GM12892 (cell line): ENCODE measurements at regions not wholly inside any gene's neighbourhood (a gene's known extent, or its start where the extent isn't known, plus 50 kb on each side); places are given as distances from the start of the nearest gene placed in this dataset.

Source experiments
- DNase-seq: peaks from one replicate; pipeline ENCODE4 v3.0.0; 2011; ENCODE audit not compliant: insufficient read length
- FAIRE-seq: peaks from 2 replicates; lab custom pipeline; 2011; peaks lifted over from hg19 to GRCh38; lab: Jason Lieb, UNC
- POLR2A ChIP-seq: IDR thresholded peaks from 2 replicates; pipeline ENCODE4 v1.6.1; 2011; ENCODE audit warnings: low read depth, low read length, control low read depth
- POLR2AphosphoS5 ChIP-seq: IDR thresholded peaks from 2 replicates; pipeline ENCODE4 v1.6.1; 2011; ENCODE audit warnings: low read depth, low read length, control low read depth
- TAF1 ChIP-seq: IDR thresholded peaks from 2 replicates; pipeline ENCODE4 v1.6.1; 2011; ENCODE audit warnings: low read depth, mild to moderate bottlenecking, control low read depth, low read length, borderline replicate concordance

- no peak for TF ChIP-seq TAF1
- no peak for DNase-seq
- FAIRE-seq = no peak
Measured at GRCh38 chr5:34599471-34600117, 56.5 kb upstream of the RAI14 start.

GRCh38 chr5:34600118-34600493, 56.0 kb upstream of the RAI14 start:
- DNase-seq (no peak), FAIRE-seq (no peak)
- TF ChIP-seq POLR2AphosphoS5 (no peak), POLR2A (no peak), TAF1 (no peak)

GRCh38 chr5:34603378-34603777, 52.8 kb upstream of the RAI14 start:
- FAIRE-seq (no peak), DNase-seq (no peak)
- TF ChIP-seq TAF1 = no peak
- no peak for TF ChIP-seq POLR2A
- TF ChIP-seq POLR2AphosphoS5 = no peak

GRCh38 chr5:34604119-34604675, 51.9 kb upstream of the RAI14 start:
- no peak for TF ChIP-seq POLR2AphosphoS5
- TF ChIP-seq TAF1 = no peak
- TF ChIP-seq POLR2A = no peak
- no peak for DNase-seq
- no peak for FAIRE-seq

GRCh38 chr5:34606101-34606500, 50.0 kb upstream of the RAI14 start:
- TF ChIP-seq POLR2AphosphoS5 = no peak
- no peak for TF ChIP-seq POLR2A
- no peak for FAIRE-seq
- no peak for DNase-seq
